ENCODE measurements at regions not wholly inside any gene's neighbourhood (a gene's known extent, or its start where the extent isn't known, plus 50 kb on each side); places are given as distances from the start of the nearest gene placed in this dataset.

GRCh38 chr10:133015321-133015720, 72.4 kb upstream of the ADGRA1 start:
- no peak for DNase-seq
- WGBS, 5 donors: 91 to 95% (median 92%) methylated on average over 17 to 18 of the region's 18 CpGs
- Histone ChIP-seq H3K36me3 (no peaks in the 10 kb centered on the region), H3K4me1 (peaks cover 0 to 29% (median 2%) of the 10 kb centered on the region in 6 donors), H3K27ac (peak overlapping the region in 1 of 8 donors; percentile 91), H3K27me3 (replicated peaks in 1 of 7) (peaks cover 0 to 24% (median 0%) of the 10 kb centered on the region in 7 donors), H3K9me3 (no peaks in the 10 kb centered on the region), H3K4me3 (no peak overlapping the region)
- intact Hi-C loops (cut with DNase I; ENCODE audit: low total_unique reads): no loop called here
- TF ChIP-seq POLR2AphosphoS5 (IDR thresholded peaks at IDR 0.05) (no peak), CTCF (IDR thresholded peaks at IDR 0.05 in 8 of 11, conservative IDR thresholded peaks at IDR 0.05 in 3 of 11) (no peak), POLR2A (IDR thresholded peaks at IDR 0.05) (no peak)

GRCh38 chr10:133014416-133015210, 72.2 kb upstream of the CFAP46 start:
- Histone ChIP-seq H3K27ac (peak overlapping the region in 3 of 8 donors; percentile 85 to 93 (median 91)), H3K27me3 (replicated peaks in 1 of 7) (peaks cover 0 to 20% (median 0%) of the 10 kb centered on the region in 7 donors), H3K4me3 (peak overlapping the region in 1 of 8 donors; percentile 55), H3K4me1 (peaks cover 0 to 36% (median 4%) of the 10 kb centered on the region in 6 donors), H3K9me3 (no peaks in the 10 kb centered on the region), H3K36me3 (no peaks in the 10 kb centered on the region)
- no peak for DNase-seq
- no peak for TF ChIP-seq CTCF (IDR thresholded peaks at IDR 0.05 in 8 of 11, conservative IDR thresholded peaks at IDR 0.05 in 3 of 11)
- TF ChIP-seq POLR2AphosphoS5 (IDR thresholded peaks at IDR 0.05): no peak
- no peak for TF ChIP-seq POLR2A (IDR thresholded peaks at IDR 0.05)
- 84 to 89% (median 85%) methylated on average over 29 to 38 of the region's 38 CpGs for WGBS, 5 donors
- intact Hi-C loops (cut with DNase I; ENCODE audit: low total_unique reads): no loop called here

- peak overlapping the region in 1 of 8 donors; percentile 55 for H3K4me3 ChIP-seq
- WGBS, 5 donors: 17 to 38% (median 22%) methylated on average over 18 of the region's 18 CpGs
- no peak for TF ChIP-seq POLR2A (IDR thresholded peaks at IDR 0.05)
- TF ChIP-seq POLR2AphosphoS5 (IDR thresholded peaks at IDR 0.05): peak in 2 of 3 donors; percentile 21 to 78
- H3K27me3 ChIP-seq (replicated peaks in 1 of 7): peaks cover 0 to 20% (median 0%) of the 10 kb centered on the region in 7 donors
- intact Hi-C loops (cut with DNase I; ENCODE audit: low total_unique reads): no loop called here
- DNase-seq: peak; percentile 92
- H3K36me3 ChIP-seq: no peaks in the 10 kb centered on the region
- peak overlapping the region in 7 of 8 donors; percentile 69 to 93 (median 79) for H3K27ac ChIP-seq
- H3K4me1 ChIP-seq: peaks cover 0 to 47% (median 12%) of the 10 kb centered on the region in 6 donors
- no peaks in the 10 kb centered on the region for H3K9me3 ChIP-seq
Measured at GRCh38 chr10:133013463-133013862, 71.1 kb upstream of the CFAP46 start.

- H3K9me3 ChIP-seq: no peaks in the 10 kb centered on the region
- H3K27ac ChIP-seq: peak overlapping the region in 7 of 8 donors; percentile 69 to 93 (median 79)
- peak; percentile 89 for DNase-seq
- peaks cover 0 to 20% (median 0%) of the 10 kb centered on the region in 7 donors for H3K27me3 ChIP-seq (replicated peaks in 1 of 7)
- no peak for TF ChIP-seq CTCF (IDR thresholded peaks at IDR 0.05 in 8 of 11, conservative IDR thresholded peaks at IDR 0.05 in 3 of 11)
- TF ChIP-seq POLR2AphosphoS5 (IDR thresholded peaks at IDR 0.05): peak; percentile 36 to 86 (median 43)
- 71 to 91% (median 86%) methylated on average over 50 to 58 of the region's 58 CpGs for WGBS, 5 donors
- intact Hi-C loops (cut with DNase I; ENCODE audit: low total_unique reads): no loop called here
- H3K4me3 ChIP-seq: peak overlapping the region in 1 of 8 donors; percentile 55
- H3K4me1 ChIP-seq: peaks cover 0 to 53% (median 13%) of the 10 kb centered on the region in 6 donors
- no peaks in the 10 kb centered on the region for H3K36me3 ChIP-seq
Measured at GRCh38 chr10:133012573-133013359, 70.4 kb upstream of the CFAP46 start.

All from spleen (tissue), 11 donors.